GM08714 (cell line): ENCODE measurements at regions not wholly inside any gene's neighbourhood (a gene's known extent, or its start where the extent isn't known, plus 50 kb on each side); places are given as distances from the start of the nearest gene placed in this dataset.

Experiments used
- H3K4me3 ChIP-seq: fragments of 200-500 bp; sonication (Bioruptor generic); 2 replicates; pipeline ENCODE4 v1.5.1; 2014; ENCODE audit warnings: mild to moderate bottlenecking, low read length, inconsistent platforms
- ZNF274 ChIP-seq: IDR thresholded peaks from 2 replicates; pipeline ENCODE4 v1.6.1; 2012; ENCODE audit warnings: mild to moderate bottlenecking, low read depth, low read length

GRCh38 chr3:188046561-188047211 is 107.3 kb upstream of the LPP start:
- TF ChIP-seq ZNF274 = no peak

GRCh38 chr3:188047536-188047935 is 106.4 kb upstream of the LPP start:
- TF ChIP-seq ZNF274 = no peak

More at GRCh38 chr3:188046561-188047211, 107.3 kb upstream of the LPP start:
- H3K4me3 ChIP-seq = no peak overlapping the region

DNA sequence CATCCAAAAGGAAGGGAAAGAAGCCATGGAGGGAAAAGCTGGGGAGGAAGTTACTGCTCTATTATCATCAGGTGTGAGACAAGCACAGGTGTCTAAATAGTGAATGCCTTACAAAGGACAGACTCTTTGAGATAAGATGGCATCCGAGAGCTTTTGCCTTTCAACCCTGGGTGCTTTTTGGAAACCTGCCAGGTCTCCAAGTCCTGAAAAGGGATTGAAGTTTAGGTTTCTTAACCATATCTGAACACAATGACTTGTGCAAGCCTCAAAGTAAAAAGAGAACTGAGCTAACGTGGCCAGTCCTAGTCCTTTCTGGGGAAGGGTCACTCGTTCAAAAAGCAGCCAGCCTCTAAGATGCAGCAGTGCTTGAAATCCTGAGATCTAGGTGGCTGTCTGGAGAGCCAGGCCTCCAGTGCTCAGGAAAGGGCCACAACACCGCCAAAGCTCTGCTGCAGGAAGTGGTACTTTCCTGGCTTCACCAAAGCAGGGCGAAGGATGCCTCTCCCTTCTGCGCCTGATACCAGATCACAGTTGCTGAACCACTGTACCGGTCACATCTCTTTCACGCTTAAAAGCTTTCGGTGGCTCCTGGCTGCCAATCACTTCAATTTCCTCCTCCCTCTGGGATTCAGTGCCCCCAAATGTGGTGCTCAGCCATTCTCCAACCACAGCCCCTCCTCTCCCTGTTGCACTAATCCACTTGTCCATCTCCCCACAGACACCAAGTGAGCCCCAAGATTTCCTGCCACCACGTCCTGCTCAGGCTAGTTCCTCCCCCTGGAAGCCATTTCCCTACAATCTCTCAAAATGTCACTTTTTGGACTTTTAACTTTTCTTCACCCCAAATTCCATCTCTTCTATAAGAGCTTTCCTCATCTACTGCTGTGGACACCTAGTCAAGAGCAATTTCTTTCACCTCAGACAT is 104.1 kb upstream of the LPP start:
- H3K4me3 ChIP-seq = no peak overlapping the region
- no peak for TF ChIP-seq ZNF274

More at GRCh38 chr3:188047536-188047935, 106.4 kb upstream of the LPP start:
- H3K4me3 ChIP-seq = no peak overlapping the region

GRCh38 chr3:188051801-188052168 is 102.2 kb upstream of the LPP start:
- no peak overlapping the region for H3K4me3 ChIP-seq
- TF ChIP-seq ZNF274 = no peak

GRCh38 chr3:188052169-188053035 is 101.6 kb upstream of the LPP start:
- TF ChIP-seq ZNF274 = no peak
- no peak overlapping the region for H3K4me3 ChIP-seq

GRCh38 chr3:188053036-188053340 is 101.0 kb upstream of the LPP start:
- TF ChIP-seq ZNF274 = no peak
- no peak overlapping the region for H3K4me3 ChIP-seq

DNA sequence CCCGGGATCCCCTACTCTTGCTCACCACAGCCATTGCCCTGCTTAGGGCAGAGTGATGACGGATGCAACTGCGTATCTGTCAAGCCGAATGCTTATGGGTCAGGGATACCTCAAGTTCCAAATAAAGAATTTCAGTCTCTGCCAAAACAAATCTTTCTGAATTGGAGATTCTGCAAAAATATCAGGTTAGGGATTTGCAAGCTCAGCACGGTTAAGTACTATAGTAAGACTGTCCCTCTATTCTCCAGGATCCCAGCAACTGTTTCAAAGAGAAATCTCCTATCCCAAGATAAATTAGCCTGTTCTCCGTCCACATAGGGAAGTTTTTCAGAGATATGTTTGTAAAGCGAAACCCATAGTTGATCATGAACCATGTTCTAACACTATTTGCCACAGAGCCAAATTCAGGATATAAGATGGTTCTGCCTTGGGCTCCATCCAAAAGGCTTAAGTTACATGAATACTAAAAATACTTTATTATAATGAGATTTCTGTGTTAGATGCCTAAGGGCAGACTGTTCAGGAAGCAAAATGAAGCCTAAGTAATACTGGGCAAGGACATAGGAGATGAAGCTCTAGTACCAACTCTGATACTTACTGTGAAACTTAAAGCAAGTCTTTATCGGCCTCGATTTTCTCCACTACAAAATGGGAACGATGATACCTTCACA is 100.1 kb upstream of the LPP start:
- TF ChIP-seq ZNF274 = no peak
- no peak overlapping the region for H3K4me3 ChIP-seq

DNA sequence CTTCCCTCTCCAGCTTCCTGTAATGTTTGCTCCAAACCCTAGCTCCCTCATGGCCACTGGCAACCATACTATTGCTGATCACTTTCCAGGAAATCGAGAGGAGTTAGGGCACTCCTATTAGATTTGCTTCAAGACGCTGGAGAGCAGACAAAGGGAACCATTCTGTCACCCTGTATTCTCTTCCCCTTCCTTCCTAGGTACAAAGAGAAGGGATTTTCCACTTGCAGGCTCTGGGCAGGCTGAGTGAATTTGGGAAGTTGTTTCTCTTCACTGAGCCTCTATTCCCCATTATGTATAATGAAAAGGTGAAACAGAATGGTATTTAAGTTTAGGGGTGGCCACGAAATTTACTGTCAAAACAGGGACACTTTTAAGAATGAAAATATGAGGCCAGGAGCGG is 99.4 kb upstream of the LPP start:
- no peak for TF ChIP-seq ZNF274
- no peak overlapping the region for H3K4me3 ChIP-seq

DNA sequence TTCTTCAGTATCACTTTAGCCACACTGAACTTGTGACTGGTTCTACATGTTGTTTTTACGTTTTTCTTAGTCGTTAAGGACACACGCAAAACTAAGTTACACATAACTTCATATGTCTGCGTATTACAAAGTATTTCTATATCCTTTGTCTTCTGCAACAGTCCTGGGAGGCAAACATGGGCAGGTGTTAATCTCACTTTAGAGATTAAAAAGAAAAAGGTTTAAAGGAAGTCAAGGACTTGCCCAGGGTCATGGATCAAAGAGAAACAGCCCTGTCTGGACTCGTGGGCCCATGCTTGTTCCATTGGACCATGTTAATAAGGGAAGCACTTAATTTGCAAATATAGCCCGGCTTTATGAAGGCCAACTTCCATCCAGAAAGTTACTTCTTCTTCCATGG is 98.6 kb upstream of the LPP start:
- H3K4me3 ChIP-seq = no peak overlapping the region
- no peak for TF ChIP-seq ZNF274

DNA sequence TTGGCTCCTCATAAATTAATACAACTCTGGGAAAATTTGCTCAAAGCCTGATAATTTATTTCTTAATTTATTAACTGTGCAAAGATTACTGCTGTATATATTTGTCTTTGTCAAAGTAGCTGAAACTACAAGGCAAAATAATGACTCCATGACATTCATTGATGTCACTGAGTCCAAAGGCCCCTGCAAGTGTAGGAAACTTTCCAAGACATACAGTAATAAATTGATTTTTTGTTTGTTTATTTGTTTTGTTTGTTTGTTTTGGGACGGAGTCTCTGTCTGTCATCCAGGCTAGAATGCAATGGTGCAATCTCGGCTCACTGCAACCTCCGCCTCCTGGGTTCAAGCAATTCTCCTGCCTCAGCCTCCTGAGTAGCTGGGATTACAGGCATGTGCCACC is 96.8 kb upstream of the LPP start:
- no peak for TF ChIP-seq ZNF274
- H3K4me3 ChIP-seq = no peak overlapping the region

DNA sequence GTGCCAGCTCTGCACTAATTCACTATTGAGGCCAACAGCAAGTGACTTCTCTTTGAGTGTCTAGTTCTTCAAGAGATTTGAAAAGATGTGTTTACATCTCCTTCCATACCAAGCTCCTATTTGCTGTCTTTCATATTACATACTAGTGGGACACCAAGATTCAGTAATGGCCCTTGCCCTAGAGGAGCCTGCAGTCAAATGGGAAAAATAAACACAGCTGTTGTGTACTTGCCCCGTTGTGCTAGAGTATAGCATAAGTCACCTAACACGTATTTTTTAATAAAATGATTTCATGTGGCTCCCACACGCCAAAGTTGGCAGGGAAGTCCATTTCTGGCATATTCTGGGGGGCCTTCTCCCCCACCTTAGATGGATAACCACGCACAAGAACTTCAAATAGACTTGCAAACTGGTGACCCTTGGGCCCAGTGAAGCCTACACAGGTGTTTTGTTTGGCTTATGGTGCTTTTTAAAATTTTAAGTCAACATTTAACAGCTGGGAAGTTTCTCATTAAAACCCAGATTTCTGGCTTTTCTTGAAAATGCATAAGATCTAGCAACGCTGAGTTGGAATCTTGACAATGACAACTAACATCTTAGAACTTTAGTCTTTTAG is 95.3 kb upstream of the LPP start:
- no peak overlapping the region for H3K4me3 ChIP-seq
- no peak for TF ChIP-seq ZNF274

DNA sequence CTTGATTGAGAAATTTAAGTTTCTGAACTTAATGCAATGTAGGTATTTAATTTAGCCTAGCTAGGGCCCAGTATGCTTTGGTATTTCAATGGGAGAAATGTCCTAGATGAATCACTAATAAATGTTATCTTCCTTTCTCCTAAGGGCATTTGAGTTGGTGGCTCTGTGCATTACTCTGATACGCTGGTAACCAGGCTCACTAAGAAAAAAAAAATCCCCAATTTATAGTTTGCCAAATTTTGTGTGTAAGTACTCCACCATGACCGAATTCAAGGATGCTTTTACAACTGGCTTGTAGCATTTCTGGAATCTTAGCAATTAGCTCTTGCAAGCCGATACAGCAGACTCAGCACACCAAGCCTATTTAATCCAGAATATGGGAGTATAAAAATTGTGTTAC is 94.6 kb upstream of the LPP start:
- no peak for TF ChIP-seq ZNF274
- H3K4me3 ChIP-seq = no peak overlapping the region

DNA sequence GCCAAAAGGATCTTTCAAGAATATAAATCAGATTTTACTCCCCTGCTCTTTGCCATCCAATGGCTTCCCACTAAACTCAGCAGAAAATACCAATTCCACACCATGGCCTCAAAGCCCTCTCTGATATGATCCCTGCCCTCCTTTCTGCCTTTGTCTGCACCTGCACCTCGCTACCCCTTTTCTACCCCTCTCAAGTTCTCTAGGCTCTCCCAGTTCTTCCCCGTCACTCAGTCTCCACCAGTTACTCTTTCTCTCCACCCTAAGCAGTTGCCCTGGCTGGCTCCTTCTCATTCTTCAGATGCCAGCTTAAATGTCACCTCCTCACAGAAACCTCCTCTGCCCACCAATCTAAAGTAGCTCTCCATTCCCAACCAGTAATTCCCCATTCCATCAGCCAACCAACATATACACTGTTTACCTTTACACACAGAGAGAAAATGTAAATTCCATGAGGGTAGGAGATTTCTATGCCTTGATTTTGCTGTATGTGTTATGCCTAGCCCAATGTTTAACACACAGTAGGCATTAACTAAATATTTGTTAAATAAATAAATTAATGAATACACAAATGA is 93.6 kb upstream of the LPP start:
- TF ChIP-seq ZNF274 = no peak
- no peak overlapping the region for H3K4me3 ChIP-seq

GRCh38 chr3:188060840-188061544 is 93.0 kb upstream of the LPP start:
- TF ChIP-seq ZNF274 = no peak
- H3K4me3 ChIP-seq = no peak overlapping the region
